GM12872 (cell line): ENCODE measurements at regions not wholly inside any gene's neighbourhood (a gene's known extent, or its start where the extent isn't known, plus 50 kb on each side); places are given as distances from the start of the nearest gene placed in this dataset.

Experiments used
- CTCF ChIP-seq: IDR thresholded peaks from 3 replicates; pipeline ENCODE4 v1.5.1; 2011; ENCODE audit warnings: low read depth, mild to moderate bottlenecking, low read length, moderate library complexity; ENCODE audit not compliant: insufficient read depth

GRCh38 chr18:55743133-55743532 lies 155.1 kb upstream of the TCF4 start:
- TF ChIP-seq CTCF, result no peak

GRCh38 chr18:55739488-55739887 lies 151.5 kb upstream of the TCF4 start:
- TF ChIP-seq CTCF, result no peak

GRCh38 chr18:55738483-55739114 lies 150.6 kb upstream of the TCF4 start:
- TF ChIP-seq CTCF, result no peak

- TF ChIP-seq CTCF, result no peak
These were observed 149.9 kb upstream of the TCF4 start for GRCh38 chr18:55737781-55738468.

- no peak for TF ChIP-seq CTCF
These were observed 149.3 kb upstream of the TCF4 start for GRCh38 chr18:55737266-55737665.

GRCh38 chr18:55735969-55736368 lies 148.0 kb upstream of the TCF4 start:
- TF ChIP-seq CTCF, result no peak

- TF ChIP-seq CTCF, result no peak
These were observed 147.3 kb upstream of the TCF4 start for GRCh38 chr18:55735199-55735855.
